GM20000 (cell line): ENCODE measurements at regions not wholly inside any gene's neighbourhood (a gene's known extent, or its start where the extent isn't known, plus 50 kb on each side); places are given as distances from the start of the nearest gene placed in this dataset.

ENCODE experiments used
- DNase-seq: peaks from one replicate; pipeline ENCODE4 v3.0.0; 2012; ENCODE audit warnings: low spot score
- CTCF ChIP-seq: IDR thresholded peaks from 2 replicates; pipeline ENCODE4 v1.5.1; 2012; ENCODE audit warnings: mild to moderate bottlenecking, control low read depth; ENCODE audit errors: extremely low read depth, missing control alignments

GRCh38 chr1:199671684-199672083 lies 355.8 kb upstream of the NR5A2 start:
- no peak for TF ChIP-seq CTCF
- DNase-seq = no peak

- TF ChIP-seq CTCF = no peak
- no peak for DNase-seq
Measured at GRCh38 chr1:199675937-199676336, 351.6 kb upstream of the NR5A2 start.

GRCh38 chr1:199678771-199679170 lies 348.7 kb upstream of the NR5A2 start:
- no peak for DNase-seq
- no peak for TF ChIP-seq CTCF

GRCh38 chr1:199682081-199682480 lies 345.4 kb upstream of the NR5A2 start:
- TF ChIP-seq CTCF = no peak
- no peak for DNase-seq

GRCh38 chr1:199684686-199685273 lies 342.7 kb upstream of the NR5A2 start:
- peak; percentile 35 for TF ChIP-seq CTCF
- DNase-seq = peak; percentile 18

- no peak for DNase-seq
- no peak for TF ChIP-seq CTCF
Measured at GRCh38 chr1:199685369-199685768, 342.1 kb upstream of the NR5A2 start.

- DNase-seq = no peak
- TF ChIP-seq CTCF = no peak
Measured at GRCh38 chr1:199687321-199687720, 340.2 kb upstream of the NR5A2 start.
